HFFc6 (cell line): ENCODE measurements at regions not wholly inside any gene's neighbourhood (a gene's known extent, or its start where the extent isn't known, plus 50 kb on each side); places are given as distances from the start of the nearest gene placed in this dataset.

Source experiments
- DNase-seq: peaks from one replicate; pipeline ENCODE4 v3.0.0-alpha.2; 2018
- H3K27ac Mint-ChIP-seq: 2 replicates; pipeline ENCODE4 v1.8.0; 2020; ENCODE audit warnings: mild to moderate bottlenecking, mixed read lengths
- H3K27me3 Mint-ChIP-seq: 2 replicates; pipeline ENCODE4 v1.8.0; 2021; ENCODE audit warnings: mild to moderate bottlenecking, moderate library complexity, mixed read lengths; ENCODE audit not compliant: insufficient read depth
- H3K36me3 Mint-ChIP-seq: 2 replicates; pipeline ENCODE4 v1.8.0; 2021; ENCODE audit warnings: low read depth, mixed read lengths
- H3K4me1 Mint-ChIP-seq: 2 replicates; pipeline ENCODE4 v1.8.0; 2020; ENCODE audit warnings: low read depth, mixed read lengths
- H3K4me3 Mint-ChIP-seq: 2 replicates; pipeline ENCODE4 v1.8.0; 2020; ENCODE audit warnings: mild to moderate bottlenecking, moderate library complexity, mixed read lengths
- H3K9me3 Mint-ChIP-seq: 2 replicates; pipeline ENCODE4 v1.8.0; 2020; ENCODE audit warnings: mild to moderate bottlenecking, mixed read lengths
- TF ChIP-seq, protein P1 (sequence below): fragments of 200-600 bp; sonication (generic); IDR thresholded peaks from 2 replicates; pipeline ENCODE4 v1.5.0; 2021; ENCODE audit warnings: antibody characterized with exemption, mild to moderate bottlenecking

DNA sequence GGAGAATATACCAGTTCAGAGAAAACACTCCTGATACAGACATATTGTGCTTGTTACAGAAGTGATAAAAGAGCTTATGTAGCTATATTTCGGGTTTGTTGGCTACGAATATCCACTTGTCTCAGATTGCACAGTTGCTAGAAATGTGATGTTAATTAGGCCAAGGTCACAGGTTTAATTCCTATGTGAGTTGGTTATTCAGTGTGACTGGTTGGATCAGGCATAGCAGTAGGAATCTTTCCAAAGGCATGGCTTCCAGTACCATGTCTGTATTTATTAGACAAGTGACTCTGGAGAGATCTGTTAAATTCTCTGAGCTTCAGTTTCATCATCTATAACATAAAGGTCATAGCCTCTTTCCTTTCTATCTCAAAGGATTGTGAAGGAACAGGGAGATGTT lies 152.7 kb upstream of the KITLG start:
- peaks cover 2% of the 10 kb centered on the region; the same call in 1 of the 2 replicates for H3K27me3 Mint-ChIP-seq
- DNase-seq = no peak
- no peak overlapping the region for H3K4me3 Mint-ChIP-seq
- TF ChIP-seq, protein P1, sequence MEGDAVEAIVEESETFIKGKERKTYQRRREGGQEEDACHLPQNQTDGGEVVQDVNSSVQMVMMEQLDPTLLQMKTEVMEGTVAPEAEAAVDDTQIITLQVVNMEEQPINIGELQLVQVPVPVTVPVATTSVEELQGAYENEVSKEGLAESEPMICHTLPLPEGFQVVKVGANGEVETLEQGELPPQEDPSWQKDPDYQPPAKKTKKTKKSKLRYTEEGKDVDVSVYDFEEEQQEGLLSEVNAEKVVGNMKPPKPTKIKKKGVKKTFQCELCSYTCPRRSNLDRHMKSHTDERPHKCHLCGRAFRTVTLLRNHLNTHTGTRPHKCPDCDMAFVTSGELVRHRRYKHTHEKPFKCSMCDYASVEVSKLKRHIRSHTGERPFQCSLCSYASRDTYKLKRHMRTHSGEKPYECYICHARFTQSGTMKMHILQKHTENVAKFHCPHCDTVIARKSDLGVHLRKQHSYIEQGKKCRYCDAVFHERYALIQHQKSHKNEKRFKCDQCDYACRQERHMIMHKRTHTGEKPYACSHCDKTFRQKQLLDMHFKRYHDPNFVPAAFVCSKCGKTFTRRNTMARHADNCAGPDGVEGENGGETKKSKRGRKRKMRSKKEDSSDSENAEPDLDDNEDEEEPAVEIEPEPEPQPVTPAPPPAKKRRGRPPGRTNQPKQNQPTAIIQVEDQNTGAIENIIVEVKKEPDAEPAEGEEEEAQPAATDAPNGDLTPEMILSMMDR = no peak
- no peaks in the 10 kb centered on the region for H3K9me3 Mint-ChIP-seq
- H3K27ac Mint-ChIP-seq = no peak overlapping the region
- H3K36me3 Mint-ChIP-seq = no peaks in the 10 kb centered on the region
- H3K4me1 Mint-ChIP-seq = peaks cover 18% of the 10 kb centered on the region

DNA sequence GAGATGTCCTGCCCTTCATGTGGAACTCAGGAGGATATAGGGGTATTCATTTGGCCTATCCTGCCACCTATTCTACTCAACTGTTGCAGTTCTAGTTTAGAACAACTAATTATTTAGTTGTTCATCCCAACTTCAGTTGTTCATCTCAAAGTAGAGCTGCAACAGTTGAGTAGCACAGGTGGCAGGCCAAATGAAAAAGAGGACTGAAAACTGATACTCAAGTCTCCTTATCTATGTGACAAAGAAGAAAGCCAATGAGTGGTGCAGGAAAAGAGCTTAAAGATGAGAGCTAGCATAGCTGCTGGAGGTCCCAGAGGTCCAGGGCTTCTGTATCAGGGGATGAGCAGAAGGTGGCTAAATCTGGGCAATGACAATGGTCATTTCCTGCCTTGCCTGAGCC lies 148.9 kb upstream of the KITLG start:
- no peaks in the 10 kb centered on the region for H3K27me3 Mint-ChIP-seq
- no peaks in the 10 kb centered on the region for H3K9me3 Mint-ChIP-seq
- H3K36me3 Mint-ChIP-seq = no peaks in the 10 kb centered on the region; the same call in 1 of the 2 replicates
- no peak overlapping the region for H3K27ac Mint-ChIP-seq
- no peak for DNase-seq
- H3K4me3 Mint-ChIP-seq = no peak overlapping the region
- TF ChIP-seq, protein P1 = no peak
- H3K4me1 Mint-ChIP-seq = peaks cover 41% of the 10 kb centered on the region

DNA sequence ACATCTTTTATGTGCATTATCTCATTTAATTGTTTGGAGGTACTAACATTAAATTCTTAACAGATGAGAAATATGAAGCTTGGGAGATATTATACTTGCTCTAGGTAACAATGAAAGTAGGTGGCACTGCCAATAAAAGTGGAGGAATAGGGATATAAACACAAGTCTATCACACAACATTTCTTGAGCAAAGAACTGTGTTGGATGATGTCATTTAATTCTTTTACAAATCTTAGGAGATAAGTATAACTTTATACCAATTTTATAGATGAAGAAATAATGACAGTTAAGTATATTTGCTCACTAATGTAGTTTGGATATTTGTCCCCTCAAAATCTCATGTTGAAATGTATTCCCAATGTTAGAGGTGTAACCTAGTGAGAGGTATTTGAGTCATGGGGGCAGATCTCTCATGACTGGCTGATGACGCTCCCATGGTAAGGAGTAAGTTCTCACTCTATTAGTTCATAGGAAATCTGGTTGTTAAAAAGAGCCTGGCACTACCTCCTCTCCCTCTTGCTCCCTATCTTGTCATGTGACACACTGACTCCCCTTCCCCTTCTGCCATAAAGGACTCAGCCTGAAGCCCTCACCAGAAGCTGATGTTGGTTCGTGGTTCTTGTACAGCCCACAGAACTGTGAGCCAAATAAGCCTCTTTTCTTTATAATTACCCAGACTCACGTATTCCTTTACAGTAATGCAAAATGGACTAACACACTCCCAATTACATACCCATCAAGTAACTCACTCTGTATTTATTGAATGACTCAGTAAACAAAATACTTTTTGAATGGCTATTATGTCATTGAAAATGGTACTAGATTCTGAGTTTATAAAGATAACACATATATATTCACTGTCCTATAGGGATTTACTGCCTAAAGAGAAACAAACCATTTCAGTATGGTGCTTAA lies 146.8 kb upstream of the KITLG start:
- no peaks in the 10 kb centered on the region; the same call in 1 of the 2 replicates for H3K36me3 Mint-ChIP-seq
- peak; percentile 63 for DNase-seq
- H3K9me3 Mint-ChIP-seq = no peaks in the 10 kb centered on the region
- TF ChIP-seq, protein P1 = no peak
- H3K4me3 Mint-ChIP-seq = peak overlapping the region; percentile 75
- H3K27ac Mint-ChIP-seq = peak overlapping the region; percentile 93
- H3K4me1 Mint-ChIP-seq = peaks cover 40% of the 10 kb centered on the region
- no peaks in the 10 kb centered on the region for H3K27me3 Mint-ChIP-seq

DNA sequence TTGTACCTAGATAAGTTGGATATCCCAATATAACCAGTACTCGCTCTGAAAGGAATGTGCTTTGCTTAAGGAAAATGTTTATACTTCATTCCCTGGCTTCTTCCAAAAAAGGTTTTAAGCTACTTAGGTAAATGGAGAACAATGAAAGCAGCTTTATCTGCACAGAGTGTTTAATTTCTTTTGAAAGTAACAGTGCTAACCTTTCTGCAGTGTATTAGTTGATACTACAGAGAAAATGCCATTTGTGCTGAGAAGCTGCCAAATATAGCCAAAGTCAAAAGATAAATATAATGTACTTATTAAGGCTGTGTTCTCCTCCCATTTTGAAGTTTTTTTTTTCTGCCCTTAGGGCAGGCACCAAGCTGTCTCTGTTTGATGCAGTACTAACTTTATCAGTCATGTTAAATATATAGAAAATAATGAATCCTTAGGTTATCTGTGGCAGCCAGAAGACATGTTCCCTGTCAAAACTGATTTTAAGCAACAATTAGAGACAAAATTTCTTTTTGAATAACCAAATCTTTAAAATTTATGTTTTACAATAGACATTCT lies 145.4 kb upstream of the KITLG start:
- Mint-ChIP-seq H3K4me3 (no peak overlapping the region), H3K9me3 (no peaks in the 10 kb centered on the region), H3K27ac (no peak overlapping the region), H3K36me3 (no peaks in the 10 kb centered on the region; the same call in 1 of the 2 replicates), H3K27me3 (no peaks in the 10 kb centered on the region), H3K4me1 (peaks cover 40% of the 10 kb centered on the region)
- DNase-seq = no peak
- TF ChIP-seq, protein P1 = no peak

DNA sequence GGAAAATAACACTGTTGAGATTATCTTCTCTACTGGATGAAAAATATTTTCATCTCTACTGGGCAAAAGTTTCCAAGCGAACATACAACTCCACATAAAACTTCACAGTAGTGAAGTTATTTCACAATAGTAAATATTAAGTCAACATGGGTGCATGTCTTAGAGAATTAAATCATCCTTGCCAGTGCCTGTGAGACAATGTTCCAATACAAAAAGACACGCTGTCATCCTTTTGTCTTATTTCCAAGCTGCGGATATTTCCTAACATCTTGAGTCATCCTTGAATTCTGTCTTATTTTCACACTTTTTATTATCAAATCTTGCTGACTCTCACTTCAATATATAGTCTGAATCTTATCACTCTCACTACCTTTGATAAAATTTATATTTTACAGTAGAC lies 142.9 kb upstream of the KITLG start:
- Mint-ChIP-seq H3K27me3 (no peaks in the 10 kb centered on the region), H3K36me3 (no peaks in the 10 kb centered on the region; the same call in 1 of the 2 replicates), H3K27ac (no peak overlapping the region), H3K9me3 (no peaks in the 10 kb centered on the region), H3K4me3 (no peak overlapping the region), H3K4me1 (peaks cover 36% of the 10 kb centered on the region)
- DNase-seq = no peak
- TF ChIP-seq, protein P1 = no peak
